IMR-90 (cell line): ENCODE measurements at regions not wholly inside any gene's neighbourhood (a gene's known extent, or its start where the extent isn't known, plus 50 kb on each side); places are given as distances from the start of the nearest gene placed in this dataset.

Experiments used
- ATAC-seq: fragments of 200-7000 bp; cut with Tn5 transposase; 2 replicates; pipeline ENCODE4 v1.9.1; 2020; ENCODE audit warnings: low read depth, mild to moderate bottlenecking, moderate library complexity
- BruUV-seq: library from RNA; stranded (reverse); fragments of 400-500 nt; replicated peaks from 2 replicates; lab custom pipeline; 2021; lab: Mats Ljungman, UMichigan
- CTCF ChIA-PET: fragments of 300-600 bp; formaldehyde crosslinking; extraction: SDS; loops from one replicate; lab custom pipeline; 2021; ENCODE audit warnings: antibody characterized with exemption; lab: Yijun Ruan, JAX
- POLR2A ChIA-PET: fragments of 300-600 bp; sonication (Branson Sonifier 250); formaldehyde crosslinking; loops from one replicate; lab custom pipeline; 2022; ENCODE audit warnings: antibody characterized with exemption; ENCODE audit not compliant: unreplicated experiment; lab: Charles Lee
- DNase-seq: peaks from one replicate; pipeline ENCODE4 v3.0.0; 2013
- H2AFZ ChIP-seq: replicated peaks from 2 replicates; pipeline ENCODE3; 2013; ENCODE audit warnings: low read length, mild to moderate bottlenecking; ENCODE audit not compliant: poor library complexity
- H2AK5ac ChIP-seq: 2 replicates; pipeline ENCODE4 v1.6.1; 2013; ENCODE audit warnings: low read depth, low read length, inconsistent platforms
- H2AK9ac ChIP-seq: replicated peaks from 2 replicates; pipeline ENCODE3; 2013; ENCODE audit warnings: mild to moderate bottlenecking, low read depth, low read length, moderate library complexity; ENCODE audit not compliant: poor library complexity
- H2BK120ac ChIP-seq: 2 replicates; pipeline ENCODE4 v1.6.1; 2013; ENCODE audit warnings: low read depth, low read length, inconsistent platforms
- H2BK15ac ChIP-seq: 3 replicates; pipeline ENCODE4 v1.6.1; 2013; ENCODE audit warnings: low read depth, low read length, inconsistent platforms
- H2BK20ac ChIP-seq: 2 replicates; pipeline ENCODE4 v1.6.1; 2013; ENCODE audit warnings: low read depth, mild to moderate bottlenecking, inconsistent platforms, low read length, moderate library complexity
- H2BK5ac ChIP-seq: 2 replicates; pipeline ENCODE4 v1.6.1; 2013; ENCODE audit warnings: mild to moderate bottlenecking, low read depth, low read length, inconsistent platforms; ENCODE audit not compliant: poor library complexity, severe bottlenecking
- H3K14ac ChIP-seq: replicated peaks from 2 replicates; pipeline ENCODE4 v1.6.1; 2013; ENCODE audit warnings: low read depth, low read length, inconsistent platforms
- H3K18ac ChIP-seq: 2 replicates; pipeline ENCODE4 v1.6.1; 2013; ENCODE audit warnings: low read depth, low read length, control low read depth
- H3K23ac ChIP-seq: 2 replicates; pipeline ENCODE4 v1.6.1; 2013; ENCODE audit warnings: low read depth, low read length, inconsistent platforms
- H3K27ac ChIP-seq: 2 replicates; pipeline ENCODE4 v1.5.1; 2013; ENCODE audit warnings: mild to moderate bottlenecking, control low read depth, low read length; ENCODE audit not compliant: insufficient read depth
- H3K27me3 ChIP-seq: 2 replicates; pipeline ENCODE4 v1.6.1; 2013; ENCODE audit warnings: low read length; ENCODE audit not compliant: control insufficient read depth, insufficient read depth
- H3K36me3 ChIP-seq: 2 replicates; pipeline ENCODE4 v1.6.1; 2013; ENCODE audit warnings: low read length, mixed read lengths; ENCODE audit not compliant: control insufficient read depth, insufficient read depth
- H3K4ac ChIP-seq: 2 replicates; pipeline ENCODE4 v1.6.1; 2013; ENCODE audit warnings: low read depth, low read length, inconsistent platforms
- H3K4me1 ChIP-seq: 2 replicates; pipeline ENCODE4 v1.6.1; 2013; ENCODE audit warnings: low read length, mixed read lengths; ENCODE audit not compliant: control insufficient read depth, insufficient read depth
- H3K4me2 ChIP-seq: 2 replicates; pipeline ENCODE4 v1.6.1; 2013; ENCODE audit warnings: low read depth, mild to moderate bottlenecking, control low read depth, low read length, moderate library complexity
- H3K4me3 ChIP-seq: 2 replicates; pipeline ENCODE4 v1.5.1; 2013; ENCODE audit warnings: low read depth, mild to moderate bottlenecking, control low read depth, low read length, moderate library complexity; ENCODE audit not compliant: insufficient read depth
- H3K56ac ChIP-seq: 2 replicates; pipeline ENCODE4 v1.6.1; 2013; ENCODE audit warnings: low read length, inconsistent platforms; ENCODE audit not compliant: insufficient read depth; ENCODE audit errors: extremely low read depth
- H3K79me1 ChIP-seq, 2 experiments: 2 replicates each; pipeline ENCODE4 v1.6.1; 2013; ENCODE audit warnings: low read length in 2 of 2, inconsistent platforms in 1 of 2, low read depth in 1 of 2
- H3K9ac ChIP-seq: 2 replicates; pipeline ENCODE4 v1.6.1; 2013; ENCODE audit warnings: low read depth, low read length, control low read depth
- H3K9me1 ChIP-seq: 2 replicates; pipeline ENCODE4 v1.6.1; 2013; ENCODE audit warnings: low read length, inconsistent platforms; ENCODE audit not compliant: insufficient read depth
- H3K9me3 ChIP-seq: 2 replicates; pipeline ENCODE4 v1.6.1; 2013; ENCODE audit warnings: low read length; ENCODE audit not compliant: control insufficient read depth, insufficient read depth
- H4K20me1 ChIP-seq: 2 replicates; pipeline ENCODE4 v1.6.1; 2013; ENCODE audit warnings: low read length, inconsistent platforms; ENCODE audit not compliant: insufficient read depth
- H4K5ac ChIP-seq: 2 replicates; pipeline ENCODE4 v1.6.1; 2013; ENCODE audit warnings: mild to moderate bottlenecking, low read depth, low read length, control low read depth
- H4K8ac ChIP-seq, 2 experiments: 2 replicates each; pipeline ENCODE4 v1.6.1; 2013; ENCODE audit warnings: low read depth in 2 of 2, low read length in 2 of 2, control low read depth in 1 of 2, inconsistent platforms in 1 of 2
- H4K91ac ChIP-seq: 2 replicates; pipeline ENCODE4 v1.6.1; 2013; ENCODE audit warnings: low read depth, low read length, inconsistent platforms; ENCODE audit not compliant: insufficient read depth
- CEBPB ChIP-seq: IDR thresholded peaks from 2 replicates; pipeline ENCODE4 v1.6.1; 2012; ENCODE audit warnings: low read depth, low read length, improper control_type of control experiment
- CHD1 ChIP-seq: IDR thresholded peaks from 2 replicates; pipeline ENCODE4 v1.6.1; 2012; ENCODE audit warnings: low read depth, low read length, improper control_type of control experiment
- FOS ChIP-seq: fragments of 150-350 bp; IDR thresholded peaks from 2 replicates; pipeline ENCODE4 v1.6.1; 2016; ENCODE audit warnings: low read depth, low read length
- MAFK ChIP-seq: IDR thresholded peaks from 2 replicates; pipeline ENCODE4 v1.6.1; 2012; ENCODE audit warnings: low read depth, low read length, improper control_type of control experiment
- MAZ ChIP-seq: IDR thresholded peaks from 2 replicates; pipeline ENCODE4 v1.6.1; 2012; ENCODE audit warnings: low read depth, mild to moderate bottlenecking, low read length, improper control_type of control experiment, moderate library complexity, borderline replicate concordance
- MXI1 ChIP-seq: IDR thresholded peaks from 2 replicates; pipeline ENCODE4 v1.6.1; 2012; ENCODE audit warnings: low read depth, mild to moderate bottlenecking, low read length, moderate library complexity, borderline replicate concordance
- NFE2L2 ChIP-seq: fragments of 150-350 bp; IDR thresholded peaks from 2 replicates; pipeline ENCODE4 v1.6.1; 2016; ENCODE audit warnings: low read depth, mild to moderate bottlenecking, low read length
- POLR2A ChIP-seq: IDR thresholded peaks from 2 replicates; pipeline ENCODE4 v1.6.1; 2012; ENCODE audit warnings: mild to moderate bottlenecking, low read depth, low read length
- RAD21 ChIP-seq: IDR thresholded peaks from 2 replicates; pipeline ENCODE4 v1.6.1; 2012; ENCODE audit warnings: low read length, improper control_type of control experiment
- RCOR1 ChIP-seq: IDR thresholded peaks from 2 replicates; pipeline ENCODE4 v1.6.1; 2012; ENCODE audit warnings: mild to moderate bottlenecking, low read length, improper control_type of control experiment; ENCODE audit not compliant: insufficient replicate concordance
- RFX5 ChIP-seq: IDR thresholded peaks from 2 replicates; pipeline ENCODE4 v1.8.0; 2012; ENCODE audit warnings: low read depth, mild to moderate bottlenecking, low read length, moderate library complexity
- SMC3 ChIP-seq: fragments of 150-350 bp; IDR thresholded peaks from 2 replicates; pipeline ENCODE4 v1.6.1; 2016; ENCODE audit warnings: low read depth, mild to moderate bottlenecking, antibody characterized with exemption, low read length, moderate library complexity
- WGBS, 2 experiments: methylation state at CpG; one replicate each; pipeline versions ENCODE4 v1.1.5 to v1.1.7; 2013; ENCODE audit warnings: missing lambda C conversion rate in 2 of 2; ENCODE audit not compliant: insufficient read length in 1 of 2; ENCODE audit errors: extremely low coverage in 2 of 2; 5-methylcytosine and 5-hydroxymethylcytosine counted together
- dilution Hi-C: fragments of 300-500 bp; cut with HindIII; formaldehyde crosslinking; loops from one replicate; pipeline ENCODE4 v1.14.3; 2018; ENCODE audit warnings: low sequenced_read_pairs; ENCODE audit not compliant: unreplicated experiment
- in situ Hi-C: fragments of 300-500 bp; cut with MboI; formaldehyde crosslinking; loops from 3 replicates; pipeline ENCODE4 v1.14.3; 2019; ENCODE audit warnings: low sequenced_read_pairs, inconsistent platforms, mixed read lengths
- intact Hi-C: fragments of 100-400 bp; cut with micrococcal nuclease; formaldehyde crosslinking; loops from 2 replicates; pipeline ENCODE4 v1.10.0; 2022
- TF ChIP-seq, protein P1 (sequence below): fragments of 150-350 bp; IDR thresholded peaks from 2 replicates; pipeline ENCODE4 v1.6.1; 2017; ENCODE audit warnings: mild to moderate bottlenecking, antibody characterized with exemption, low read length, low read depth
- TF ChIP-seq, protein P2 (sequence below): fragments of 150-350 bp; IDR thresholded peaks from 2 replicates; pipeline ENCODE4 v1.6.1; 2016; ENCODE audit warnings: low read depth, mild to moderate bottlenecking, low read length, moderate library complexity, borderline replicate concordance

DNA sequence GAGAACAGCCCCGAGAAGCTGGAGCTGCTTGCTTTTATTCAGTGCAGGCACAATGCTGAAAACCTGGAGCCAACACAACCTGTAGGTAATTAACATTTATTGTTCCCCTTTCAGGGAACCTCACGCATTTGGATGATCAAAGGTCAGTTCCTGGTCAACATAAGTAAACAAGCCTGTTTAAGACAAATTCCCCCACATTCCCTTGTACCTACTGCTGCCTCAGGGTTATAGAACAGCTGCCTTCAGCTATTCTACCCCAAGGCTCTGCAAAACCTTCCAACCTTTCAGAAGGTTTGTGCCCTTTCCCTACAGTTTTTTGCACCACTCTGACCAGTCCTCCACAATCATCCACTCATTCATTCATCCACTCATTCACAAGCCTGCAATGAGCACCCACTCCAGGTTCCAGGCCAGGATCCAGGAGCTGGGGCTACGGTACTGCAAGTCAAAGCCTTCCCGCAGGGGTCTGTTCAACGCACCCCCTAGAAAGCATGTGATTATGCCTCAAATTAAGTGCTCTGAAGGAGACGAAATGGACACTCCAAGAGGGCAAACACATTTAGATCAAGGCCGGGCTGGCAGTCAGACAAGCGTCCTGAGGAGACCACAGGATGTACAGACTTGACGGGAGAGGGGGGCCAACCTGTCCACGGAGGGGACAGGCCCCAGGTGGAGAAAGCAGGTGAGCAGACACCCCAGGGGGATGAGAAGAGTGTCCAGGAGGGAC is 683.9 kb downstream of the MATN1 start:
- no peak overlapping the region for H2BK5ac ChIP-seq
- intact Hi-C loops = no loop called here

More for the DNA sequence above, 683.9 kb downstream of the MATN1 start:
- Histone ChIP-seq H4K20me1 (no peaks in the 10 kb centered on the region), H3K56ac (no peak overlapping the region), H2AFZ (no peak overlapping the region), H2AK9ac (no peak overlapping the region), H4K8ac (no peak overlapping the region), H3K4me2 (no peak overlapping the region), H3K9ac (no peak overlapping the region), H4K5ac (no peak overlapping the region), H3K9me3 (no peaks in the 10 kb centered on the region), H4K91ac (no peak overlapping the region), H3K14ac (no peak overlapping the region), H3K4me3 (no peak overlapping the region), H2BK120ac (no peak overlapping the region), H3K9me1 (no peaks in the 10 kb centered on the region), H3K36me3 (no peaks in the 10 kb centered on the region), H3K27ac (no peak overlapping the region), H2AK5ac (no peak overlapping the region), H3K4me1 (no peaks in the 10 kb centered on the region), H3K18ac (no peak overlapping the region), H3K23ac (no peak overlapping the region), H3K79me1 (no peaks in the 10 kb centered on the region), H3K27me3 (no peaks in the 10 kb centered on the region), H2BK15ac (no peak overlapping the region), H2BK20ac (no peak overlapping the region), H3K4ac (no peak overlapping the region)
- TF ChIP-seq FOS (no peak), MAFK (no peak), POLR2A (no peak), RCOR1 (no peak), CHD1 (no peak), SMC3 (no peak), RAD21 (no peak), RFX5 (no peak), CEBPB (no peak), MXI1 (no peak), MAZ (no peak), NFE2L2 (no peak)
- TF ChIP-seq, protein P1, sequence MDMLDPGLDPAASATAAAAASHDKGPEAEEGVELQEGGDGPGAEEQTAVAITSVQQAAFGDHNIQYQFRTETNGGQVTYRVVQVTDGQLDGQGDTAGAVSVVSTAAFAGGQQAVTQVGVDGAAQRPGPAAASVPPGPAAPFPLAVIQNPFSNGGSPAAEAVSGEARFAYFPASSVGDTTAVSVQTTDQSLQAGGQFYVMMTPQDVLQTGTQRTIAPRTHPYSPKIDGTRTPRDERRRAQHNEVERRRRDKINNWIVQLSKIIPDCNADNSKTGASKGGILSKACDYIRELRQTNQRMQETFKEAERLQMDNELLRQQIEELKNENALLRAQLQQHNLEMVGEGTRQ = no peak
- TF ChIP-seq, protein P2, sequence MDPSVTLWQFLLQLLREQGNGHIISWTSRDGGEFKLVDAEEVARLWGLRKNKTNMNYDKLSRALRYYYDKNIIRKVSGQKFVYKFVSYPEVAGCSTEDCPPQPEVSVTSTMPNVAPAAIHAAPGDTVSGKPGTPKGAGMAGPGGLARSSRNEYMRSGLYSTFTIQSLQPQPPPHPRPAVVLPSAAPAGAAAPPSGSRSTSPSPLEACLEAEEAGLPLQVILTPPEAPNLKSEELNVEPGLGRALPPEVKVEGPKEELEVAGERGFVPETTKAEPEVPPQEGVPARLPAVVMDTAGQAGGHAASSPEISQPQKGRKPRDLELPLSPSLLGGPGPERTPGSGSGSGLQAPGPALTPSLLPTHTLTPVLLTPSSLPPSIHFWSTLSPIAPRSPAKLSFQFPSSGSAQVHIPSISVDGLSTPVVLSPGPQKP = no peak
- ATAC-seq (no peak), DNase-seq (no peak)
- in situ Hi-C loops (no loop called here), dilution Hi-C loops (no loop called here)
- no TSS peak for BruUV-seq
- 50% methylated on average over 7 of the region's 10 CpGs; no CpG with 5 or more reads in 1 of the 2 experiments for WGBS, 2 experiments
- POLR2A ChIA-PET = no interaction called here
- CTCF ChIA-PET = no interaction called here
